H54 (cell line): ENCODE measurements at regions not wholly inside any gene's neighbourhood (a gene's known extent, or its start where the extent isn't known, plus 50 kb on each side); places are given as distances from the start of the nearest gene placed in this dataset.

Experiments
- DNase-seq: peaks from one replicate; pipeline ENCODE4 v3.0.0; 2011; ENCODE audit warnings: low spot score, mixed read lengths; ENCODE audit not compliant: insufficient read length
- FAIRE-seq: peaks from 3 replicates; lab custom pipeline; 2011; peaks lifted over from hg19 to GRCh38; lab: Jason Lieb, UNC
- POLR2A ChIP-seq: IDR thresholded peaks from 2 replicates; pipeline ENCODE4 v1.6.1; 2011; ENCODE audit warnings: low read depth, mild to moderate bottlenecking, low read length

DNA sequence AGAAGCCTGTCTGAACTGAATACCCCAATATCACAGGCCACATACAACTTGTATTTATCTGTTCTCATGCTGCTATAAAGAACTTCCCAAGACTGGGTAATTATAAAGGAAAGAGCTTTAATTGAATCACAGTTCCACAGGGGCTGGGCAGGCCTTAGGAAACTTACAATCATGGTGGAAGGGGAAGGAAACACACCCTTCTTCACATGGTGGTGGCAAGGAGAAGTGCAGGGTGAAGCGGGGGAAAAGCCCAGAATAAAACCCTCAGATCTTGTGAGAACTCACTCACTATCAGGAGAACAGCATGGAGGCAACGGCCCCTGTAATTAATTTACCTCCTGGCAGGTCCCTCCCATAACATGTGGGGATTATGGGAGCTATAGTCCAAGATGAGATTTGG is 50.3 kb upstream of the FNDC1 start:
- no peak for DNase-seq
- no peak for FAIRE-seq
- no peak for TF ChIP-seq POLR2A

GRCh38 chr6:159117563-159117962 is 51.6 kb upstream of the FNDC1 start:
- FAIRE-seq (no peak), DNase-seq (no peak)
- TF ChIP-seq POLR2A = no peak

- TF ChIP-seq POLR2A = no peak
- no peak for DNase-seq
- no peak for FAIRE-seq
Measured at GRCh38 chr6:159117046-159117445, 52.2 kb upstream of the FNDC1 start.

DNA sequence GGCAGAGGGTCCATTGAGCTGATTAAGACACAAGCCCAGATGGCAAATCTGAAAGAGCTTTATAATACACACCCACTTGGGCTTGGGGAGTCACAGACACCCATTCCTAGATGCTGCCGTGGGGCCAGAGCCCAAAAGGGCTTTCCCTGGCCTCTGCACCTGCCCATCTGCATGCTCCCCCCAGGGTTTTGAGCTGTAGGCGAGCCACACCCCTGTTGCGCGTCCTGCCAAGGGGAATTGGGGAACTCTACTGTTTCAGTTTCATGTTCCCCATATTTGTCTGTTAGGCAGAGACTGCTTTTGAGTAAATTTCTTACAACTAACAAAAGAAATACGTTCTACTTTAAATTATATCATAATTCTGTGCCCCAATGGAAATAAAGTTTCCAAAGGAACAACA is 52.9 kb upstream of the FNDC1 start:
- no peak for TF ChIP-seq POLR2A
- FAIRE-seq (no peak), DNase-seq (no peak)

GRCh38 chr6:159114569-159114968 is 54.6 kb upstream of the FNDC1 start:
- no peak for DNase-seq
- FAIRE-seq = no peak

GRCh38 chr6:159113223-159113622 is 56.0 kb upstream of the FNDC1 start:
- no peak for DNase-seq
- FAIRE-seq = no peak
- no peak for TF ChIP-seq POLR2A

More at GRCh38 chr6:159114569-159114968, 54.6 kb upstream of the FNDC1 start:
- TF ChIP-seq POLR2A = no peak

GRCh38 chr6:159112714-159113113 is 56.5 kb upstream of the FNDC1 start:
- no peak for FAIRE-seq
- no peak for TF ChIP-seq POLR2A
- DNase-seq = no peak

DNA sequence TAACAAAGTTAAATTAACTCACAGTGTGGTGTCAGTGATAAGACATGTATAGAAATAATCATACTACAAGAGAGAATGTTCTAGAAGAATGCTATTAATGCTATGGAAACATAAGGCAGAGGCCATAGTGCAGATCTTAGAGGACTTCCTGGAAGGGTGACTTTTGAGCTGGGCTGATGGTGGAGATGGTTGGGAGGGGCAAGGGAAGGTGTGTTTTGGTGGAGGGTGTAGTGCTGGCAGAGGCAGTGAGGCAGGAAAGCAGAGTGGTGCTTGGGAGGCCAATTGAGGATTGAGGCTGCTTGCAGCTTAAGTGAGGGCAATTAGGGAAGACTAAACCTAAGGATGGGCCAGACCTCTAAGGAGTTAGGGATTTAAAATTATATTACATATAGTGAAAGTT is 58.5 kb upstream of the FNDC1 start:
- no peak for TF ChIP-seq POLR2A
- DNase-seq (no peak), FAIRE-seq (no peak)

DNA sequence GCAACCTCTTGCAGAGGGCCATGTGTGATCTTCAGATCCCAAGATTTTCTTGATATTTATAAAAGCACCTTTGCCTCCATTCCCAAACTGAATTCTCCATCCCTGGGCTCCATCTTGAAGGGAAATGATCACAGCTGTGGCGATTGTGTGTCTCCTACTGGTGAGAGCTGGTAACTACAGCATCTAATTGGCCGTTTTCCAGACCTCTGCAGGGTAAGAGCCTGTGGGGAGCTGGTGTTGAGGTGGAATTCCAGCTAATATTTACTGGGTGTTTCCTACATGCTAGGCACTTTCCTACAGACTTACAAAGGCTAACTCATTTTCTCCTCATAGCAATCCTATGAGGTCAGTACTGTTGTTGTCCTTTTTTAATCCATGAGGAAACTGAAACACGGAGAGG is 59.2 kb upstream of the FNDC1 start:
- FAIRE-seq (no peak), DNase-seq (peak; percentile 25)
- TF ChIP-seq POLR2A = no peak

- no peak for TF ChIP-seq POLR2A
- FAIRE-seq = no peak
- DNase-seq = no peak
Measured at GRCh38 chr6:159109391-159109790, 59.8 kb upstream of the FNDC1 start.

- no peak for FAIRE-seq
- no peak for DNase-seq
- no peak for TF ChIP-seq POLR2A
Measured at GRCh38 chr6:159108426-159108985, 60.7 kb upstream of the FNDC1 start.

- FAIRE-seq = no peak
Measured at GRCh38 chr6:159107451-159108260, 61.5 kb upstream of the FNDC1 start.

GRCh38 chr6:159106627-159107241 is 61.9 kb upstream of the TAGAP start:
- no peak for TF ChIP-seq POLR2A
- DNase-seq (no peak), FAIRE-seq (no peak)

More at GRCh38 chr6:159107451-159108260, 61.5 kb upstream of the FNDC1 start:
- no peak for DNase-seq
- no peak for TF ChIP-seq POLR2A

GRCh38 chr6:159105716-159106115 is 60.9 kb upstream of the TAGAP start:
- TF ChIP-seq POLR2A = no peak
- FAIRE-seq = no peak
- no peak for DNase-seq
